GM21367 (cell line): ENCODE measurements at regions not wholly inside any gene's neighbourhood (a gene's known extent, or its start where the extent isn't known, plus 50 kb on each side); places are given as distances from the start of the nearest gene placed in this dataset.
"Not testable (repeated sequence)": the region's sequence is repeated elsewhere in the genome, so short reads cannot be mapped to it uniquely, and the experiment has no call there.

ENCODE experiments used
- ATAC-seq: cut with Tn5 transposase; IDR thresholded peaks from one replicate; pipeline ENCODE4 v1.9.1; 2021; ENCODE audit not compliant: unreplicated experiment

DNA sequence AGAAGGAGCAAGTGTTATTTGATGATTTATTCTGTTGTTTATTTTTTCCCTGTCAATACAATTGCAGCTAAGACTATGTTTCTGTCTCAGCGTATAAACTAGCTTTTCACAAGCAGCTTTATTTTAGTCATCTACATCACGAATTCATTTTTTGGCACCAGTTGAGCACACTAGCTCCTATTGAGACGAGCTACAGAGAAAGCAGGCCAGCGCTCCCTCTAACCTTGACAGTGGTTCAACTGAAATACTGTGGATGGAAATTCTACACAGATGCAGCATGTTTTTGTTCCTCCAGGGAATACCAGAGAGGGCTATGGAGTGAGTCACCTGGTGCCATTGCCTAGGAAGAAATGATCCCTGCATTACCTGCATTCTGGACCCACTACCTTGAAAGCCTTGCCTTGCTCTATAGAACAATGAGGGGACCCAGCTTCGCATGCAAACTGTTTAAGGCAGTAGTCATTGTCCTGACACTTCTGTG, 108.2 kb upstream of the ARHGAP42 start:
- no peak for ATAC-seq

- ATAC-seq: no peak
Measured at GRCh38 chr11:100581318-100581717, 105.8 kb upstream of the ARHGAP42 start.

- ATAC-seq: no peak
Measured at GRCh38 chr11:100584201-100584985, 102.7 kb upstream of the ARHGAP42 start.

DNA sequence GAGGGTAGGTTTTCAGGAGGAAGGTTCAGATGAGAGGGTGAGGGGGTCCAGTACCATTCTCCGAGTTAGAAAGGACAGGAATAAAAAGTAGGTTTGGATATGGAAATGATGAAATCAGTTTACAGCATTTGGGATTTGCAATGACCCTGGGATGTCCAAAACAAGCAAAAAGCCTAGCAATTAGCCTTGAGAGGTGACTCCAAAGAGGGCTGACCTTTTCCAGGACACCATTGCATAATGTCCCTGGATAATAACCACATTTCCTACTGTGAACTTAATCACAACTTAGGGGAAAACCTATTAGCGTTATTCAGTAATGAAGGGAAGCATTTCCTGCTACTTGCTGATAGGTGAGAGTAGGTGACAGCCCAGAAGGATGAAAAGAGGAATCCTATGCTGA, 101.4 kb upstream of the ARHGAP42 start:
- ATAC-seq: no peak

DNA sequence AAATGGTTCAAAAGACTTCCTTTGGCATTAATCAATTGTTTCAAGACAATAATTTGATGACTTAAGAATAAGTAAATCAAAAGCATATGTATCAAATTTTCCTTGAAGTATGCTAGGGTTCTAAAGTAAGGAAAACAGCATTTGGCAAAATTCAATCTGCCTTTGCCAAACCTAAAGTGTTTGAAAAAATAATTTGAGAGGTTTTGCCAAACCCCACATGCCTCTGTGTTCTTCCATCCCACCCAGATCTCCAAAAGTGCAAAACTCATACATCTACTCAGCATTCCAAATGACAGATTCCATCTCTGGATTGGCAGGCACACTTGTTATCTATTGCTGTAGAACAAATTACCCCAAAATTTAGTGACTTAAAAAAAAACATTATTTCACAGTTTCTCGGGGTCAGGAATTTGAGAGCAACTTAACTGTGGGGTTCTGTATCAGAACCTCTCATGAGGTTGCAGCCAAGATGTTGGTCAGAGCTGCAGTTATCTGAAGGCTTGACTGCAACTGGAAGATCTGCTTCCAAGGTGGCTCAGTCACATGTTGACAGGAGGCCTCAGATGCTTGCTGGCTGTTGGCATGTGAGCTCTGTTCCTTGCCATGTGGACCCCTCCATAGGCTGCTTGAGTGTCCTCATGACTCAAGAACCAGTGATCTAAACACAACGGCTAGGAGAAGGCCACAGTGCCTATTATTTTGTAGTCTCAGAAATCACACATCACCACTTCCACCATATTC, 100.6 kb upstream of the ARHGAP42 start:
- no peak for ATAC-seq

GRCh38 chr11:100592619-100593260, 94.3 kb upstream of the ARHGAP42 start:
- ATAC-seq: no peak

DNA sequence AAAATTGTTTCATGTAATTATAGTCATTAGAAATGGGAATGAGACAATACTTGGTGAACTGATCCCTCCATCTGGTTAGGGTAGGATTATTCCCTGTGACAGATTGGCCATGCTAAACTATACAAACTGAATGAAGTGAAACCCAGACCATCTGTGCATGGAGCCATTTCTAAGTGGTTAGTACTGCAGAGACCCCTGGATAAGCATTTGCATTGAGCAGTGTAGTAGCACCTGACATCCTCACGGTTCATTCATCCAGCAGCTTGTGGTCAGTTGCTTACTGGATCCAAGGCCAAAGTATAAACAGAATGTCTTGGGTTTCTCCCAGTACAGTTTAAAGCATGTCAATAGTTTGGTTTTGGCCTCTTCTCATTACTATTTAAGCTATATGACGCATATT, 93.8 kb upstream of the ARHGAP42 start:
- ATAC-seq: no peak

DNA sequence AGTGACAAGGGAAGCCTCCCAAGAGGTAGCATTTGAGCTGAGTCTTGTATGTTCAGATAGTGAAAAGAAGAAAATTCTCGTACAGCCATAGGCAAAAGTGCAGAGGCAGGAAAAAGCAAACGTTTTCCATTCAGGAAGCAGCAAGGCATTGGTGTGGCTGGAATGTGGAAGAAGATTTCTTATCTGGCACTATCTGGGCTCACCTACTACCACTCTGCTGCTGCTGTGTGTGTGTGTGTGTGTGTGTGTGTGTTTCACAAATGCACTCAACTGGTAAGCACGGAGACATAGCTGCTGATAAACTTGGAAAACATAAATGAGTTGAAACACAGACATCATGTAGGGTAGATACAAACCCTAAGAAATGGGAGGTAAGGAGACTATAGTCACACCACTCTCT, 92.8 kb upstream of the ARHGAP42 start:
- ATAC-seq: no peak

- ATAC-seq: no peak
Measured at GRCh38 chr11:100600941-100601340, 86.1 kb upstream of the ARHGAP42 start.

DNA sequence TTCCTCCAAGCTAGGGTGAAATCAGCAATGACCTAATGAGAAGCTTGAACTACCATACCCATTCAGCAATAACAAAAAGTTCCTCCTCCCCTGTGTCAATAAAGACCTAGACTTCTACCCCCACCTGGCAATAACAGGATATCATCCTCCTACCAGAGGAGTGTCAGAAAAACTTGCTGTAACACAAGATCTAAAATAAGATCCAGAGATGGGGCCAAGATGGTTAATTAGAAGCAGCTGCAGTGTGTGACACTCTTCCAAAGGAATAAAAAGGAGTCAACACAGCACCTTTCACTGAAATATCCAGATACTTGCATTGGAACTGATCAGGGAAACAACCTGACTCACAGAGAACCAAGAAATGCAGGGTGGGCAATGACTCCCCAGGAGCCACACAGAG, 84.4 kb upstream of the ARHGAP42 start:
- ATAC-seq: no peak

GRCh38 chr11:100607761-100608160, 79.3 kb upstream of the ARHGAP42 start:
- not testable (repeated sequence) for ATAC-seq

- peak; percentile 93 for ATAC-seq
Measured at GRCh38 chr11:100612766-100613165, 74.3 kb upstream of the ARHGAP42 start.

DNA sequence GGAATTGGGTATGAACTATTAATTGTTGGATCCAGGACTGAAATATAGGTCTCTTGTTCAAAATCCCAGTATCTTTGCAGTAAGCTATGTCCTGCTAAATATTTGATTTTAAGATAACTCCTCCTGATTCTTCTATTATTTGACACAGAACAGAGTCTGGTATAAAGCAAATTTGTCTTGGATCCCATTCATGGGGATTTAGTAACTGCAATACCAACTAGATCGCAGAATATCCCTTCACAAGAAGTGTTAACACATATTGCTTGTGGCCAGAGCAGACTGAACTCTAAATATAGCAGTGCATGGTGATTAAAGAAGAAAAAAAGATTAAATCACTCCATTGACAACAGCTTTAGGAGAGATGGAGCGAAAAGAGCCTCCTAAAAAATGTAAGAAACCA, 68.2 kb upstream of the ARHGAP42 start:
- no peak for ATAC-seq

- ATAC-seq: no peak
Measured at GRCh38 chr11:100619484-100619883, 67.6 kb upstream of the ARHGAP42 start.

GRCh38 chr11:100622404-100622803, 64.7 kb upstream of the ARHGAP42 start:
- no peak for ATAC-seq

- no peak for ATAC-seq
Measured at GRCh38 chr11:100624346-100624745, 62.7 kb upstream of the ARHGAP42 start.

GRCh38 chr11:100625041-100625440, 62.0 kb upstream of the ARHGAP42 start:
- no peak for ATAC-seq

DNA sequence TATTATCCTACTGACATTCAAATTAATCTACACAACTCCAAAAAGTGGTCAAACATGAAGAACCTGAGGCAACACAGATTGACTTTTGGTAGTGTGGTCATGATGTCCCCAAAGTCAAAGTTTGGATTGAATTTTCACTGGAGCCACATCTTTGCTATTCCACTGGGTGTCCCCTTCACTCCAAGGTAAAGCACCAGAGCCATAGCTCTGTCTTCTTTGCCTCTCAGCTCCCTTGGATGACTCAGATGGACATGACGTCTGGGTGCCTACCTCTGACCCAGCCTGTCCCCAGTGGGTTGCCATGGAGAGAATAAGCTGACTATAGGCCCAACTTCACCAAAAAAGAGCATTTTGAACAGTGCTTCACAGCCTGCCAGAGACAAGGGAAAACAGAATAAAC, 57.4 kb upstream of the ARHGAP42 start:
- no peak for ATAC-seq

- ATAC-seq: no peak
Measured at GRCh38 chr11:100630898-100631297, 56.2 kb upstream of the ARHGAP42 start.

DNA sequence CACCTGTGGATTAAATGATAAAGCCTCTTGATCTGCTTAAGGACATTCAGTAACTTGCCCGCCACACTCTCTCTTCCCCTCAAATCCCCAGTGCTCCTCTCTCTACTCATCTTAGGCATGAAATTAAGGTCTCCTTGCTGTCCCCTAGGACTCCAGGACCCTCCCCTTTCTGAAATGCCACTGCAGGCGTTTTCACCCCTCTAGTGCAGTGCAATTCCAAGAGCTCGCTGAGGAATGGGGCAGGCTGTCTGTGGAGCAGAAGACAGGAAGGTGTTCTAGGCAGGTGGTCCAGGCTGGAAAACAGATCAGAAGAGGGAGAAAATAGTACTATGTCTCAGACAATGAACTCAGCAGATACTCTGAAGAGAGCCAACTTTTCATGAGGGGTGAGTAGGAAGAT, 55.8 kb upstream of the ARHGAP42 start:
- ATAC-seq: no peak

DNA sequence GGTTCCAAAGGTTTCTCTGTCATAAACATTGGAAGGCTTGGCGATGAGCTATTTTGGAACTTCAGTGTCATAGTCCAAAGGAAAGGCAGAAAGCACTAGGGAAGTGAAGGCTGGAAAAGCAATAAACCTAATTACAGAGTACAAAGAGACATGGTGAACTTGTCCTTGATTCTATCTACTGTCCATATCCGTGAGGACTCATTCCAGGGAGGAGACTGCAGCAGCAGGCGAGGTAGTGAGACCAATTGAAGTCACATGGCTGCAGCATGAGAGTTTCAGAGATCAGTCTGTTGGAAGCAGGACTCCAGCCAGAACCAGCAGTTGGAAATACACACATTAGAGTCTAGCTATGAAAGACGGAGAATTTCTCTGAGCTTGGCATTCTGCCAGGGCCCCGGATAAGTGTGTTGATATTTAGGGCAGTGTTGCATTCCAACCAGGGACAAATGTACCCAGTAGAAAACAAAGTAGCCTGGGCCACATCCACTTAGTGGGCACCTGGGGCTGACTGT, 54.1 kb upstream of the ARHGAP42 start:
- ATAC-seq: no peak

- no peak for ATAC-seq
Measured at GRCh38 chr11:100635194-100635593, 51.9 kb upstream of the ARHGAP42 start.
